ENCODE measurements at regions not wholly inside any gene's neighbourhood (a gene's known extent, or its start where the extent isn't known, plus 50 kb on each side); places are given as distances from the start of the nearest gene placed in this dataset.
A peak's percentile ranks its signal among the peaks of the same experiment; 100 is the strongest.

GRCh38 chr3:113128386-113129015 is 82.9 kb upstream of the BOC start:
- no peaks in the 10 kb centered on the region for H3K79me2 ChIP-seq (ENCODE audit: control insufficient read depth, insufficient read depth, low read length)
- peaks cover 7% of the 10 kb centered on the region for H3K4me1 ChIP-seq (ENCODE audit: control insufficient read depth, extremely low read depth, insufficient read depth, low read length)
- H3K9me1 ChIP-seq (ENCODE audit: control insufficient read depth, extremely low read depth, insufficient read depth, low read length): no peaks in the 10 kb centered on the region
- no peak overlapping the region for H3K4me3 ChIP-seq (ENCODE audit: control insufficient read depth in 2 of 3, extremely low read depth in 1 of 3, insufficient read depth in 2 of 3, low read depth in 1 of 3, low read length in 3 of 3)
- no peaks in the 10 kb centered on the region for H3K36me3 ChIP-seq (ENCODE audit: control insufficient read depth in 2 of 2, extremely low read depth in 1 of 2, insufficient read depth in 2 of 2, low read length in 2 of 2)
- H4K20me1 ChIP-seq (ENCODE audit: control insufficient read depth, extremely low read depth, insufficient read depth, low read length): no peaks in the 10 kb centered on the region
- no peak overlapping the region for H2AFZ ChIP-seq (ENCODE audit: control insufficient read depth, low read length)
- dilution Hi-C loops (cut with MboI; ENCODE audit: extremely low pct_ligation_motif_present, low sequenced_read_pairs): no loop called here
- no peak overlapping the region for H3K4me2 ChIP-seq (ENCODE audit: control insufficient read depth, extremely low read depth, insufficient read depth, low read depth, low read length)
- no peak overlapping the region for H3K9ac ChIP-seq (ENCODE audit: control insufficient read depth, extremely low read depth, insufficient read depth, low read length)
- FAIRE-seq (peak; percentile 41), DNase-seq (ENCODE audit: low read depth, low spot score) (no peak)
- no peak for TF ChIP-seq EZH2 (IDR thresholded peaks at IDR 0.05; ENCODE audit: low read length)
- no peaks in the 10 kb centered on the region for H3K9me3 ChIP-seq (ENCODE audit: control insufficient read depth, low read depth, low read length)
- H3K27ac ChIP-seq (ENCODE audit: control insufficient read depth, insufficient read depth, low read length): no peak overlapping the region
- H3K27me3 ChIP-seq (ENCODE audit: control insufficient read depth, extremely low read depth, insufficient read depth, low read length): no peaks in the 10 kb centered on the region

- TF ChIP-seq EZH2 (IDR thresholded peaks at IDR 0.05; ENCODE audit: low read length): no peak
- TF ChIP-seq, protein P1, sequence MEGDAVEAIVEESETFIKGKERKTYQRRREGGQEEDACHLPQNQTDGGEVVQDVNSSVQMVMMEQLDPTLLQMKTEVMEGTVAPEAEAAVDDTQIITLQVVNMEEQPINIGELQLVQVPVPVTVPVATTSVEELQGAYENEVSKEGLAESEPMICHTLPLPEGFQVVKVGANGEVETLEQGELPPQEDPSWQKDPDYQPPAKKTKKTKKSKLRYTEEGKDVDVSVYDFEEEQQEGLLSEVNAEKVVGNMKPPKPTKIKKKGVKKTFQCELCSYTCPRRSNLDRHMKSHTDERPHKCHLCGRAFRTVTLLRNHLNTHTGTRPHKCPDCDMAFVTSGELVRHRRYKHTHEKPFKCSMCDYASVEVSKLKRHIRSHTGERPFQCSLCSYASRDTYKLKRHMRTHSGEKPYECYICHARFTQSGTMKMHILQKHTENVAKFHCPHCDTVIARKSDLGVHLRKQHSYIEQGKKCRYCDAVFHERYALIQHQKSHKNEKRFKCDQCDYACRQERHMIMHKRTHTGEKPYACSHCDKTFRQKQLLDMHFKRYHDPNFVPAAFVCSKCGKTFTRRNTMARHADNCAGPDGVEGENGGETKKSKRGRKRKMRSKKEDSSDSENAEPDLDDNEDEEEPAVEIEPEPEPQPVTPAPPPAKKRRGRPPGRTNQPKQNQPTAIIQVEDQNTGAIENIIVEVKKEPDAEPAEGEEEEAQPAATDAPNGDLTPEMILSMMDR (optimal IDR thresholded peaks at IDR 0.05 in 1 of 3, IDR thresholded peaks at IDR 0.05 in 1 of 3, conservative IDR thresholded peaks at IDR 0.05 in 1 of 3; ENCODE audit: extremely low read depth in 1 of 3, insufficient read depth in 2 of 3, low read length in 3 of 3): no peak
- dilution Hi-C loops (cut with MboI; ENCODE audit: extremely low pct_ligation_motif_present, low sequenced_read_pairs): no loop called here
- Histone ChIP-seq H3K9me3 (ENCODE audit: control insufficient read depth, low read depth, low read length) (no peaks in the 10 kb centered on the region), H3K4me1 (ENCODE audit: control insufficient read depth, extremely low read depth, insufficient read depth, low read length) (peaks cover under 1% of the 10 kb centered on the region), H3K27me3 (ENCODE audit: control insufficient read depth, extremely low read depth, insufficient read depth, low read length) (no peaks in the 10 kb centered on the region), H3K27ac (ENCODE audit: control insufficient read depth, insufficient read depth, low read length) (no peak overlapping the region), H3K4me3 (ENCODE audit: control insufficient read depth in 2 of 3, extremely low read depth in 1 of 3, insufficient read depth in 2 of 3, low read depth in 1 of 3, low read length in 3 of 3) (no peak overlapping the region), H3K4me2 (ENCODE audit: control insufficient read depth, extremely low read depth, insufficient read depth, low read depth, low read length) (no peak overlapping the region), H3K36me3 (ENCODE audit: control insufficient read depth in 2 of 2, extremely low read depth in 1 of 2, insufficient read depth in 2 of 2, low read length in 2 of 2) (no peaks in the 10 kb centered on the region), H3K9ac (ENCODE audit: control insufficient read depth, extremely low read depth, insufficient read depth, low read length) (no peak overlapping the region), H3K79me2 (ENCODE audit: control insufficient read depth, insufficient read depth, low read length) (no peaks in the 10 kb centered on the region), H2AFZ (ENCODE audit: control insufficient read depth, low read length) (no peak overlapping the region), H4K20me1 (ENCODE audit: control insufficient read depth, extremely low read depth, insufficient read depth, low read length) (no peaks in the 10 kb centered on the region), H3K9me1 (ENCODE audit: control insufficient read depth, extremely low read depth, insufficient read depth, low read length) (no peaks in the 10 kb centered on the region)
- DNase-seq (ENCODE audit: low read depth, low spot score) (no peak), FAIRE-seq (no peak)
These were observed 82.2 kb upstream of the BOC start for GRCh38 chr3:113129168-113129567.

GRCh38 chr3:113132571-113132996 is 78.8 kb upstream of the BOC start:
- dilution Hi-C loops (cut with MboI; ENCODE audit: extremely low pct_ligation_motif_present, low sequenced_read_pairs): no loop called here
- FAIRE-seq (peak; percentile 79), DNase-seq (ENCODE audit: low read depth, low spot score) (no peak)
- Histone ChIP-seq H3K36me3 (ENCODE audit: control insufficient read depth in 2 of 2, extremely low read depth in 1 of 2, insufficient read depth in 2 of 2, low read length in 2 of 2) (no peaks in the 10 kb centered on the region), H3K27me3 (ENCODE audit: control insufficient read depth, extremely low read depth, insufficient read depth, low read length) (no peaks in the 10 kb centered on the region), H3K79me2 (ENCODE audit: control insufficient read depth, insufficient read depth, low read length) (no peaks in the 10 kb centered on the region), H2AFZ (ENCODE audit: control insufficient read depth, low read length) (no peak overlapping the region), H3K9me1 (ENCODE audit: control insufficient read depth, extremely low read depth, insufficient read depth, low read length) (no peaks in the 10 kb centered on the region), H4K20me1 (ENCODE audit: control insufficient read depth, extremely low read depth, insufficient read depth, low read length) (no peaks in the 10 kb centered on the region), H3K4me3 (ENCODE audit: control insufficient read depth in 2 of 3, extremely low read depth in 1 of 3, insufficient read depth in 2 of 3, low read depth in 1 of 3, low read length in 3 of 3) (no peak overlapping the region), H3K9me3 (ENCODE audit: control insufficient read depth, low read depth, low read length) (no peaks in the 10 kb centered on the region), H3K4me2 (ENCODE audit: control insufficient read depth, extremely low read depth, insufficient read depth, low read depth, low read length) (no peak overlapping the region), H3K27ac (ENCODE audit: control insufficient read depth, insufficient read depth, low read length) (no peak overlapping the region), H3K4me1 (ENCODE audit: control insufficient read depth, extremely low read depth, insufficient read depth, low read length) (no peaks in the 10 kb centered on the region), H3K9ac (ENCODE audit: control insufficient read depth, extremely low read depth, insufficient read depth, low read length) (no peak overlapping the region)
- TF ChIP-seq EZH2 (IDR thresholded peaks at IDR 0.05; ENCODE audit: low read length): no peak
- TF ChIP-seq, protein P1 (optimal IDR thresholded peaks at IDR 0.05 in 1 of 3, IDR thresholded peaks at IDR 0.05 in 1 of 3, conservative IDR thresholded peaks at IDR 0.05 in 1 of 3; ENCODE audit: extremely low read depth in 1 of 3, insufficient read depth in 2 of 3, low read length in 3 of 3): peak in 1 of 3 experiments; percentile 19
